ENCODE measurements at regions not wholly inside any gene's neighbourhood (a gene's known extent, or its start where the extent isn't known, plus 50 kb on each side); places are given as distances from the start of the nearest gene placed in this dataset.

GRCh38 chr14:44405011-44405486, 102.0 kb downstream of the FSCB start:
- H3K4me1 ChIP-seq (ENCODE audit: control insufficient read depth, insufficient read depth, low read length): no peaks in the 10 kb centered on the region
- DNase-seq: no peak
- H3K79me1 ChIP-seq (ENCODE audit: low read depth in 1 of 2, low read length in 2 of 2): no peaks in the 10 kb centered on the region
- no peak for ATAC-seq (ENCODE audit: low read depth)
- no peak overlapping the region for H3K56ac ChIP-seq (ENCODE audit: extremely low read depth, insufficient read depth, low read length)
- no CpG with 5 or more reads among the region's 5 CpGs for WGBS, 2 experiments (ENCODE audit: extremely low coverage in 2 of 2, insufficient read length in 1 of 2)
- H2BK15ac ChIP-seq (ENCODE audit: low read depth, low read length): no peak overlapping the region
- no peak overlapping the region for H3K4me3 ChIP-seq (ENCODE audit: insufficient read depth, low read depth, low read length)
- no peak overlapping the region for H2AK5ac ChIP-seq (ENCODE audit: low read depth, low read length)
- no TSS peak for BruUV-seq (replicated peaks)
- H3K9me1 ChIP-seq (ENCODE audit: insufficient read depth, low read length): no peaks in the 10 kb centered on the region
- H4K5ac ChIP-seq (ENCODE audit: low read depth, low read length): no peak overlapping the region
- H3K9ac ChIP-seq (ENCODE audit: low read depth, low read length): no peak overlapping the region
- no peaks in the 10 kb centered on the region for H3K27me3 ChIP-seq (ENCODE audit: control insufficient read depth, insufficient read depth, low read length)
- H3K9me3 ChIP-seq (ENCODE audit: control insufficient read depth, insufficient read depth, low read length): 0 out of 2 replicates have a peak, but pooled peaks cover 1% of the 10 kb centered on the region
- no peak overlapping the region for H4K91ac ChIP-seq (ENCODE audit: insufficient read depth, low read depth, low read length)
- H3K36me3 ChIP-seq (ENCODE audit: control insufficient read depth, insufficient read depth, low read length): no peaks in the 10 kb centered on the region
- H2BK5ac ChIP-seq (ENCODE audit: low read depth, low read length, poor library complexity, severe bottlenecking): no peak overlapping the region
- no peak overlapping the region for H2AFZ ChIP-seq (replicated peaks; ENCODE audit: low read length, poor library complexity)
- no peaks in the 10 kb centered on the region for H4K20me1 ChIP-seq (ENCODE audit: insufficient read depth, low read length)
- no peak overlapping the region for H3K27ac ChIP-seq (ENCODE audit: insufficient read depth, low read length)
- in situ Hi-C loops (cut with MboI; ENCODE audit: low sequenced_read_pairs): no loop called here
- H3K18ac ChIP-seq (ENCODE audit: low read depth, low read length): no peak overlapping the region
- no peak overlapping the region for H2BK20ac ChIP-seq (ENCODE audit: low read depth, low read length)
- CTCF ChIA-PET: no interaction called here
- TF ChIP-seq RAD21 (IDR thresholded peaks at IDR 0.05; ENCODE audit: low read length): no peak
- TF ChIP-seq, protein P1, sequence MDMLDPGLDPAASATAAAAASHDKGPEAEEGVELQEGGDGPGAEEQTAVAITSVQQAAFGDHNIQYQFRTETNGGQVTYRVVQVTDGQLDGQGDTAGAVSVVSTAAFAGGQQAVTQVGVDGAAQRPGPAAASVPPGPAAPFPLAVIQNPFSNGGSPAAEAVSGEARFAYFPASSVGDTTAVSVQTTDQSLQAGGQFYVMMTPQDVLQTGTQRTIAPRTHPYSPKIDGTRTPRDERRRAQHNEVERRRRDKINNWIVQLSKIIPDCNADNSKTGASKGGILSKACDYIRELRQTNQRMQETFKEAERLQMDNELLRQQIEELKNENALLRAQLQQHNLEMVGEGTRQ (IDR thresholded peaks at IDR 0.05; ENCODE audit: low read depth, low read length): no peak
- no peak for TF ChIP-seq CHD1 (IDR thresholded peaks at IDR 0.05; ENCODE audit: low read depth, low read length)
- TF ChIP-seq MXI1 (IDR thresholded peaks at IDR 0.05; ENCODE audit: borderline replicate concordance, low read depth, low read length): no peak
- TF ChIP-seq FOS (IDR thresholded peaks at IDR 0.05; ENCODE audit: low read depth, low read length): no peak
- TF ChIP-seq MAZ (IDR thresholded peaks at IDR 0.05; ENCODE audit: borderline replicate concordance, low read depth, low read length): no peak
- POLR2A ChIA-PET (ENCODE audit: unreplicated experiment): no interaction called here
- no peak overlapping the region for H2BK120ac ChIP-seq (ENCODE audit: low read depth, low read length)
- intact Hi-C loops (cut with micrococcal nuclease): no loop called here
- dilution Hi-C loops (cut with HindIII; ENCODE audit: low sequenced_read_pairs, unreplicated experiment): no loop called here
- H3K23ac ChIP-seq (ENCODE audit: low read depth, low read length): no peak overlapping the region
- no peak overlapping the region for H4K8ac ChIP-seq (ENCODE audit: low read depth in 2 of 2, low read length in 2 of 2)
- no peak overlapping the region for H3K4me2 ChIP-seq (ENCODE audit: low read depth, low read length)
- no peak overlapping the region for H3K14ac ChIP-seq (replicated peaks; ENCODE audit: low read depth, low read length)
- H3K4ac ChIP-seq (ENCODE audit: low read depth, low read length): no peak overlapping the region
- no peak overlapping the region for H2AK9ac ChIP-seq (replicated peaks; ENCODE audit: low read depth, low read length, poor library complexity)
